ENCODE measurements at regions not wholly inside any gene's neighbourhood (a gene's known extent, or its start where the extent isn't known, plus 50 kb on each side); places are given as distances from the start of the nearest gene placed in this dataset.

- peaks cover 16% of the 10 kb centered on the region for H3K9me3 Mint-ChIP-seq
- H3K4me1 Mint-ChIP-seq (ENCODE audit: low read depth): no peaks in the 10 kb centered on the region
- H3K4me3 Mint-ChIP-seq: no peak overlapping the region
- no peak overlapping the region for H3K27ac Mint-ChIP-seq
- DNase-seq (ENCODE audit: low spot score): no peak
- no peaks in the 10 kb centered on the region for H3K36me3 Mint-ChIP-seq (ENCODE audit: low read depth)
- no peaks in the 10 kb centered on the region for H3K27me3 Mint-ChIP-seq (ENCODE audit: low read depth)
These were observed 444.4 kb upstream of the IGFBP7 start for GRCh38 chr4:57554556-57555092.

GRCh38 chr4:57553728-57554127 is 443.5 kb upstream of the IGFBP7 start:
- H3K36me3 Mint-ChIP-seq (ENCODE audit: low read depth): no peaks in the 10 kb centered on the region
- no peaks in the 10 kb centered on the region for H3K27me3 Mint-ChIP-seq (ENCODE audit: low read depth)
- H3K9me3 Mint-ChIP-seq: peaks cover 13% of the 10 kb centered on the region
- DNase-seq (ENCODE audit: low spot score): no peak
- H3K4me3 Mint-ChIP-seq: no peak overlapping the region
- H3K4me1 Mint-ChIP-seq (ENCODE audit: low read depth): no peaks in the 10 kb centered on the region
- H3K27ac Mint-ChIP-seq: no peak overlapping the region

- peaks cover 9% of the 10 kb centered on the region for H3K9me3 Mint-ChIP-seq
- no peaks in the 10 kb centered on the region for H3K36me3 Mint-ChIP-seq (ENCODE audit: low read depth)
- no peaks in the 10 kb centered on the region for H3K27me3 Mint-ChIP-seq (ENCODE audit: low read depth)
- DNase-seq (ENCODE audit: low spot score): no peak
- no peaks in the 10 kb centered on the region for H3K4me1 Mint-ChIP-seq (ENCODE audit: low read depth)
- no peak overlapping the region for H3K27ac Mint-ChIP-seq
- no peak overlapping the region for H3K4me3 Mint-ChIP-seq
These were observed 440.0 kb upstream of the IGFBP7 start for GRCh38 chr4:57550198-57550597.

- no peak for DNase-seq (ENCODE audit: low spot score)
- no peaks in the 10 kb centered on the region for H3K36me3 Mint-ChIP-seq (ENCODE audit: low read depth)
- H3K9me3 Mint-ChIP-seq: peaks cover 3% of the 10 kb centered on the region
- H3K27me3 Mint-ChIP-seq (ENCODE audit: low read depth): no peaks in the 10 kb centered on the region
- no peaks in the 10 kb centered on the region for H3K4me1 Mint-ChIP-seq (ENCODE audit: low read depth)
- no peak overlapping the region for H3K27ac Mint-ChIP-seq
- no peak overlapping the region for H3K4me3 Mint-ChIP-seq
These were observed 438.7 kb upstream of the IGFBP7 start for GRCh38 chr4:57548856-57549255.

- H3K27ac Mint-ChIP-seq: no peak overlapping the region
- no peaks in the 10 kb centered on the region for H3K27me3 Mint-ChIP-seq (ENCODE audit: low read depth)
- H3K9me3 Mint-ChIP-seq: peaks cover 9% of the 10 kb centered on the region
- no peaks in the 10 kb centered on the region for H3K36me3 Mint-ChIP-seq (ENCODE audit: low read depth)
- no peak overlapping the region for H3K4me3 Mint-ChIP-seq
- no peaks in the 10 kb centered on the region for H3K4me1 Mint-ChIP-seq (ENCODE audit: low read depth)
- DNase-seq (ENCODE audit: low spot score): no peak
These were observed 434.8 kb upstream of the IGFBP7 start for GRCh38 chr4:57544811-57545654.

- Mint-ChIP-seq H3K4me3 (no peak overlapping the region), H3K27ac (no peak overlapping the region), H3K9me3 (peaks cover under 1% of the 10 kb centered on the region), H3K36me3 (ENCODE audit: low read depth) (no peaks in the 10 kb centered on the region), H3K27me3 (ENCODE audit: low read depth) (no peaks in the 10 kb centered on the region), H3K4me1 (ENCODE audit: low read depth) (no peaks in the 10 kb centered on the region)
- DNase-seq (ENCODE audit: low spot score): no peak
These were observed 394.8 kb upstream of the IGFBP7 start for GRCh38 chr4:57504797-57505530.

- Mint-ChIP-seq H3K4me3 (no peak overlapping the region), H3K27me3 (ENCODE audit: low read depth) (no peaks in the 10 kb centered on the region), H3K4me1 (ENCODE audit: low read depth) (no peaks in the 10 kb centered on the region), H3K9me3 (no peaks in the 10 kb centered on the region), H3K27ac (no peak overlapping the region), H3K36me3 (ENCODE audit: low read depth) (no peaks in the 10 kb centered on the region)
- DNase-seq (ENCODE audit: low spot score): no peak
These were observed 394.0 kb upstream of the IGFBP7 start for GRCh38 chr4:57504139-57504538.

- no peak for DNase-seq (ENCODE audit: low spot score)
- H3K4me3 Mint-ChIP-seq: no peak overlapping the region
- no peaks in the 10 kb centered on the region for H3K27me3 Mint-ChIP-seq (ENCODE audit: low read depth)
- no peak overlapping the region for H3K27ac Mint-ChIP-seq
- no peaks in the 10 kb centered on the region for H3K36me3 Mint-ChIP-seq (ENCODE audit: low read depth)
- no peaks in the 10 kb centered on the region for H3K9me3 Mint-ChIP-seq
- no peaks in the 10 kb centered on the region for H3K4me1 Mint-ChIP-seq (ENCODE audit: low read depth)
These were observed 391.5 kb upstream of the IGFBP7 start for GRCh38 chr4:57501720-57502119.

DNA sequence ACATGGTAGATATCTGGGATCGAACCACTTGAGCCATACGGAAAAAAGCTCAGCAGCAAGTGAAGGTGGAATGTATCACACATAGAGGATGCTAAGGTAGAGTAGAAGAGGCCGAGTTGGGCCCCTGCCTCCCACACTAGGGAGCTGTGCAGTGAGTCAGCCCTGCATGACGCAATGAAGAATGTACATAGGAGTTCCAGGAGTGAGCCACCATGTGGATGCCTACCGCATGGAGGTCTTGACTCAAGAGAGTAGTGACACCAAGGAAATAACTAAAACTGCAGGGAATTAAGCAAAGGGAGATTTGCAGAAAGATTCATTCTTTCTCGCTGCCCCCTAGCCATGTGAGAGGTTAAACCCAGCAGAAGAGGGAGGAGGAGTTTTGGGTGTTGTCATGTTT is 389.6 kb upstream of the IGFBP7 start:
- no peaks in the 10 kb centered on the region for H3K27me3 Mint-ChIP-seq (ENCODE audit: low read depth)
- no peaks in the 10 kb centered on the region for H3K4me1 Mint-ChIP-seq (ENCODE audit: low read depth)
- H3K4me3 Mint-ChIP-seq: no peak overlapping the region
- no peaks in the 10 kb centered on the region for H3K9me3 Mint-ChIP-seq
- no peak overlapping the region for H3K27ac Mint-ChIP-seq
- no peaks in the 10 kb centered on the region for H3K36me3 Mint-ChIP-seq (ENCODE audit: low read depth)
- DNase-seq (ENCODE audit: low spot score): no peak

DNA sequence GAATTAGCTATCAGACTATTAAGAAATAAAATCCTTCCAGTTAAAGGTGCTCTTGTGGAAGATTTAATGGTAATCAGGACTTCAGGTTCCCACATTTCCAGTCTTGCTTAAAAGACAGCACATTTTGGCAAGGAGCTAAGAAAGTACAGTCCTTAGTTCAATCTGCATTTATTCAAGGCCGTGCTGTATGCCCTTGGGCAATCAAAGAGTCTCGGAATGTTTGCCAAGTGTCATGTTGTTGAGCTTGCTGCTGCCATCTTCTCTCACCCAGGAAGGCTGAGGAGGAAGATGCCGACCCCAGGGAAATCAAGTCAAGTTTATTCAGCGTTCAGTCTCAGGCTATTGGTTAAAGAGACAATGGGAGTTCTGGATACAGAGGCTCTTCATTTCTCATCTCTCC is 388.1 kb upstream of the IGFBP7 start:
- H3K27me3 Mint-ChIP-seq (ENCODE audit: low read depth): no peaks in the 10 kb centered on the region
- DNase-seq (ENCODE audit: low spot score): no peak
- no peaks in the 10 kb centered on the region for H3K9me3 Mint-ChIP-seq
- no peaks in the 10 kb centered on the region for H3K36me3 Mint-ChIP-seq (ENCODE audit: low read depth)
- no peak overlapping the region for H3K4me3 Mint-ChIP-seq
- no peaks in the 10 kb centered on the region for H3K4me1 Mint-ChIP-seq (ENCODE audit: low read depth)
- no peak overlapping the region for H3K27ac Mint-ChIP-seq

DNA sequence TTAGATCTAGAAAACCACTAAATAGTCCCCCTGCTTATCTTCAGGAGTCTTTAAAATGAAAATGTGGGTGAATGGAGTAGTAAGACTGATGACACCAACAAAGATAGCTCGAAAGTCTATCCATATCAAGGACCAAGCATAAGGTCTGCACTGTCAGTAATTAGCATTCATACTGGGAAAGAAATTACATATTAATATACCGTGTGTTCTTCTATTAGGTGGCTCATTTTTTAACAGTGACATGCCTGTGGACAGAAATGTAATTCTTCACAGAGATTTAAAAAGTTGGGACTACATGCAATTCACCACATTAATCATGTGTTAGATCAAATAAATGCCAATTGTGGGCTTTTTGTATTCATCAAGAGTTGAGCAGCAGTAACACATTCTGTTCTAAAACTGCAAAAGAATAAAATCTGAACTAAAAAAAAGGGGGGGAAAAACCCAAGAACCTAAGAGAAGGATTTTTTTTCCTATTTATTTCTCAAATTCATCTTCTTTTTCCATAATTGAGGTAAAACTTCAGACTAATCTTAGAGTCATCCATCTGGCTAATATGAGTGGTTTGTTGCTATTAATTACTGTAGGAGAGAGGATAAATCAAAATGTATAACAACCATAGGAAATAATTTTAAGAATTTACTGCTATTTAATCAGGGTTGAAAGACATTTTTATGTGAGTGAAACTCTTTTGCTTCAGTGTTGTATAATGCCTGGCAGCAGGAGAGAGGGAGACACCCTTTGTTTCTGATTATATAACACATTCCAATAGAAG is 386.7 kb upstream of the IGFBP7 start:
- H3K27ac Mint-ChIP-seq: no peak overlapping the region
- H3K9me3 Mint-ChIP-seq: peaks cover 3% of the 10 kb centered on the region
- H3K4me1 Mint-ChIP-seq (ENCODE audit: low read depth): no peaks in the 10 kb centered on the region
- no peaks in the 10 kb centered on the region for H3K27me3 Mint-ChIP-seq (ENCODE audit: low read depth)
- no peak for DNase-seq (ENCODE audit: low spot score)
- no peaks in the 10 kb centered on the region for H3K36me3 Mint-ChIP-seq (ENCODE audit: low read depth)
- H3K4me3 Mint-ChIP-seq: no peak overlapping the region

- no peak for DNase-seq (ENCODE audit: low spot score)
- no peaks in the 10 kb centered on the region for H3K4me1 Mint-ChIP-seq (ENCODE audit: low read depth)
- peaks cover 3% of the 10 kb centered on the region for H3K9me3 Mint-ChIP-seq
- H3K36me3 Mint-ChIP-seq (ENCODE audit: low read depth): no peaks in the 10 kb centered on the region
- no peaks in the 10 kb centered on the region for H3K27me3 Mint-ChIP-seq (ENCODE audit: low read depth)
- no peak overlapping the region for H3K27ac Mint-ChIP-seq
- no peak overlapping the region for H3K4me3 Mint-ChIP-seq
These were observed 384.6 kb upstream of the IGFBP7 start for GRCh38 chr4:57494821-57495220.

DNA sequence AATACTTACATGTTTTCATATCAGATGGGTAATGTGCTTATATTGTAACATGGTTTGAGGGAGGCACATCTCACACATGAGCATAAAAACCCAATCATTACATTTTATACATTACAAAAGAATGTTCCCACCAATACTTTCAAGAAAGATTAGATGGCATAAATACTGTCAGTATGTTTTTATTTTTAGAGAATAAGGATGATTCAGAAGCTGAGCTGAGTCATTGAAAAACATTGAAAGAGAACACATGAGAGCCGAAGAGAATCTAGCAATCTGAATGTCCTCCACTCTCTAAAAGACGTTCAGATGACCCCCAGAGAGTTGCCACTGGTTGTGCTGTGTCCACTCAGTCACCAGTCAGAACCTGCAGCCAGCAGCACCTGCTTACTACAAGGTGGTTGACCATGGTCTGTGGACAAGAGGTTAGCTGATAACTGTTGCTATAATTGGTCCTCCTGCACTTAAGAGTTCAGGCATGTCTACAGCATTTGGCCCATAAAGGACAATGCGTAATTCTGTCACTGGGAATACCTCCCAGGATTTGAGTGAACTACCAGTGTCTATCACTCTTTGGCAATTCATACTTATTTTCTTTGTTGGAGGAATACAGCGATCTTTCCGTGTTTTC is 382.2 kb upstream of the IGFBP7 start:
- H3K4me3 Mint-ChIP-seq: no peak overlapping the region

More for the DNA sequence above, 382.2 kb upstream of the IGFBP7 start:
- no peaks in the 10 kb centered on the region for H3K4me1 Mint-ChIP-seq (ENCODE audit: low read depth)
- H3K27ac Mint-ChIP-seq: no peak overlapping the region
- H3K27me3 Mint-ChIP-seq (ENCODE audit: low read depth): no peaks in the 10 kb centered on the region
- no peak for DNase-seq (ENCODE audit: low spot score)
- H3K36me3 Mint-ChIP-seq (ENCODE audit: low read depth): no peaks in the 10 kb centered on the region
- H3K9me3 Mint-ChIP-seq: peaks cover 3% of the 10 kb centered on the region
